ENCODE measurements at regions not wholly inside any gene's neighbourhood (a gene's known extent, or its start where the extent isn't known, plus 50 kb on each side); places are given as distances from the start of the nearest gene placed in this dataset.
"Not testable (repeated sequence)": the region's sequence is repeated elsewhere in the genome, so short reads cannot be mapped to it uniquely, and the experiment has no call there.

GRCh38 chr15:47116698-47117097 lies 600.6 kb upstream of the SEMA6D start:
- H3K27me3 ChIP-seq (ENCODE audit: control insufficient read depth, insufficient read depth, low read length), result no peaks in the 10 kb centered on the region
- no peaks in the 10 kb centered on the region for H3K36me3 ChIP-seq (ENCODE audit: control insufficient read depth, insufficient read depth, low read length)
- no peak overlapping the region for H3K4me3 ChIP-seq (ENCODE audit: low read length)
- no peaks in the 10 kb centered on the region for H3K4me1 ChIP-seq (ENCODE audit: control insufficient read depth, insufficient read depth, low read length)
- H3K27ac ChIP-seq (ENCODE audit: low read length), result no peak overlapping the region
- H3K9me3 ChIP-seq (replicated peaks; ENCODE audit: control insufficient read depth, low read depth, low read length), result no peaks in the 10 kb centered on the region
- WGBS (ENCODE audit: insufficient coverage), result no CpG with 5 or more reads among the region's 2 CpGs
- DNase-seq, result no peak

GRCh38 chr15:47119349-47119748 lies 598.0 kb upstream of the SEMA6D start:
- Histone ChIP-seq H3K4me3 (ENCODE audit: low read length) (no peak overlapping the region), H3K27ac (ENCODE audit: low read length) (no peak overlapping the region), H3K4me1 (ENCODE audit: control insufficient read depth, insufficient read depth, low read length) (no peaks in the 10 kb centered on the region), H3K36me3 (ENCODE audit: control insufficient read depth, insufficient read depth, low read length) (no peaks in the 10 kb centered on the region), H3K9me3 (replicated peaks; ENCODE audit: control insufficient read depth, low read depth, low read length) (no peaks in the 10 kb centered on the region), H3K27me3 (ENCODE audit: control insufficient read depth, insufficient read depth, low read length) (no peaks in the 10 kb centered on the region)
- DNase-seq, result no peak

DNA sequence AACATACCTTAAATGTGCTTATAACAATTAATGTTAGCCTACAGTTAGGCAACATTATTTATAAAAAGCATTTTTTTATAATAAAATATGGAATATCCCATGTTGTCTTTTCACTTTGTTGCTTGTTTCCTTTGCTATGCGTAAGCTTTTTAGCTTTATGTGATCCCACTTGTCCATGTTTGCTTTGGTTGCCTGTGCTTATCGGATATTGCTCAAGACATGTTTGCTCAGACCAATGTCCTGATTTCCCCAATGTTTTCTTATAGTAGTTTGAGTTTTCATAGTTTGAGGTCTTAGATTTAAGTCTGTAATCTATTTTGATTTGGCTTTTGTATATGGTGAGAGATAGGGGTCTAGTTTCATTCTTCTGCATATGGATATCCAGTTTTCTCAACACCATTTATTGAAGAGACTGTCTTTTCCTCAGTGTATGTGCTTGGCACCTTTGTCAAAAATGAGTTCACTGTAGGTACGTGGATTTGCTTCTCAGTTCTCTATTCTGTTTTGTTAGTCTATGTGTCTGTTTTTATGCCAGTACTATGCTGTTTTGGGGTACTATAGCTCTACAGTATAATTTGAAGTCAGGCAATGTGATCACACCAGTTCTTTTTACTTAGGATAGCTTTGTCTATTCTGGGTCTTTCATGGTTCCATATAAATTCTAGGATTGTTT lies 592.7 kb upstream of the SEMA6D start:
- H3K27me3 ChIP-seq (ENCODE audit: control insufficient read depth, insufficient read depth, low read length), result no peaks in the 10 kb centered on the region
- H3K27ac ChIP-seq (ENCODE audit: low read length), result no peak overlapping the region
- H3K9me3 ChIP-seq (replicated peaks; ENCODE audit: control insufficient read depth, low read depth, low read length), result no peaks in the 10 kb centered on the region
- no peak for DNase-seq
- WGBS (ENCODE audit: insufficient coverage), result no CpG with 5 or more reads among the region's 3 CpGs
- no peak overlapping the region for H3K4me3 ChIP-seq (ENCODE audit: low read length)
- no peaks in the 10 kb centered on the region for H3K4me1 ChIP-seq (ENCODE audit: control insufficient read depth, insufficient read depth, low read length)
- no peaks in the 10 kb centered on the region for H3K36me3 ChIP-seq (ENCODE audit: control insufficient read depth, insufficient read depth, low read length)

DNA sequence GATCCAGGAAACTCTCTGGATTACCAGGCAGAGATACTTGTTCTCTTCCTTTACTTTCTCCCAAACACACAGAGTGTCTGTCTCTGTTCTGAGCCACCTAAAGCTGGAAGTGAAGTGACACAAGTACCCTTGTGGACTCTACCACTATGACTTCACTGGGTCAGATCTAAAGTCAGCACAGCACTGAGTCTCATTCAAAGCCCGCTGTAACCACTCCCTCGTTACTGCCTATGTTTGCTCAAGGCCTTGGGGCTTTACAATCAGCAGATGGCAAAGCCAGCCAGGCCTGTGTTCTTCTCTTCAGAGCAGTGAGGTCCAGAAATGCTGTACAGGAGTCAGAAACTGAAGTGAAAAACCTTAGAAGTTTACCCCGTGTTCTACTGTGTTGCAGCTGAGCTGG lies 588.3 kb upstream of the SEMA6D start:
- Histone ChIP-seq H3K9me3 (replicated peaks; ENCODE audit: control insufficient read depth, low read depth, low read length) (no peaks in the 10 kb centered on the region), H3K27me3 (ENCODE audit: control insufficient read depth, insufficient read depth, low read length) (no peaks in the 10 kb centered on the region), H3K4me1 (ENCODE audit: control insufficient read depth, insufficient read depth, low read length) (no peaks in the 10 kb centered on the region), H3K27ac (ENCODE audit: low read length) (no peak overlapping the region), H3K36me3 (ENCODE audit: control insufficient read depth, insufficient read depth, low read length) (no peaks in the 10 kb centered on the region), H3K4me3 (ENCODE audit: low read length) (no peak overlapping the region)
- 50% methylated on average over 3 of the region's 3 CpGs for WGBS (ENCODE audit: insufficient coverage)
- DNase-seq, result no peak

- not testable (repeated sequence) for H3K9me3 ChIP-seq (replicated peaks; ENCODE audit: control insufficient read depth, low read depth, low read length); DNase-seq; H3K27me3 ChIP-seq (ENCODE audit: control insufficient read depth, insufficient read depth, low read length); H3K4me1 ChIP-seq (ENCODE audit: control insufficient read depth, insufficient read depth, low read length); H3K27ac ChIP-seq (ENCODE audit: low read length); H3K36me3 ChIP-seq (ENCODE audit: control insufficient read depth, insufficient read depth, low read length); H3K4me3 ChIP-seq (ENCODE audit: low read length)
- WGBS (ENCODE audit: insufficient coverage), result no CpG with 5 or more reads among the region's 7 CpGs
These were observed 585.9 kb upstream of the SEMA6D start for GRCh38 chr15:47131450-47131849.

- no peaks in the 10 kb centered on the region for H3K27me3 ChIP-seq (ENCODE audit: control insufficient read depth, insufficient read depth, low read length)
- H3K4me1 ChIP-seq (ENCODE audit: control insufficient read depth, insufficient read depth, low read length), result no peaks in the 10 kb centered on the region
- H3K27ac ChIP-seq (ENCODE audit: low read length), result no peak overlapping the region
- no peaks in the 10 kb centered on the region for H3K9me3 ChIP-seq (replicated peaks; ENCODE audit: control insufficient read depth, low read depth, low read length)
- WGBS (ENCODE audit: insufficient coverage), result 80% methylated on average over 1 of the region's 2 CpGs
- DNase-seq, result no peak
- H3K36me3 ChIP-seq (ENCODE audit: control insufficient read depth, insufficient read depth, low read length), result no peaks in the 10 kb centered on the region
- no peak overlapping the region for H3K4me3 ChIP-seq (ENCODE audit: low read length)
These were observed 582.0 kb upstream of the SEMA6D start for GRCh38 chr15:47135267-47135666.

GRCh38 chr15:47136236-47136635 lies 581.1 kb upstream of the SEMA6D start:
- H3K4me3 ChIP-seq (ENCODE audit: low read length), result no peak overlapping the region
- no peaks in the 10 kb centered on the region for H3K4me1 ChIP-seq (ENCODE audit: control insufficient read depth, insufficient read depth, low read length)
- no CpG with 5 or more reads among the region's 2 CpGs for WGBS (ENCODE audit: insufficient coverage)
- no peak overlapping the region for H3K27ac ChIP-seq (ENCODE audit: low read length)
- no peaks in the 10 kb centered on the region for H3K36me3 ChIP-seq (ENCODE audit: control insufficient read depth, insufficient read depth, low read length)
- no peaks in the 10 kb centered on the region for H3K27me3 ChIP-seq (ENCODE audit: control insufficient read depth, insufficient read depth, low read length)
- no peak for DNase-seq
- no peaks in the 10 kb centered on the region for H3K9me3 ChIP-seq (replicated peaks; ENCODE audit: control insufficient read depth, low read depth, low read length)

GRCh38 chr15:47139965-47140364 lies 577.3 kb upstream of the SEMA6D start:
- no peaks in the 10 kb centered on the region for H3K4me1 ChIP-seq (ENCODE audit: control insufficient read depth, insufficient read depth, low read length)
- no peak overlapping the region for H3K27ac ChIP-seq (ENCODE audit: low read length)
- H3K4me3 ChIP-seq (ENCODE audit: low read length), result no peak overlapping the region
- H3K27me3 ChIP-seq (ENCODE audit: control insufficient read depth, insufficient read depth, low read length), result no peaks in the 10 kb centered on the region
- H3K36me3 ChIP-seq (ENCODE audit: control insufficient read depth, insufficient read depth, low read length), result no peaks in the 10 kb centered on the region
- DNase-seq, result no peak
- whole genome bisulfite sequencing (ENCODE audit: insufficient coverage), result no CpG with 5 or more reads among the region's 2 CpGs
- H3K9me3 ChIP-seq (replicated peaks; ENCODE audit: control insufficient read depth, low read depth, low read length), result no peaks in the 10 kb centered on the region

DNA sequence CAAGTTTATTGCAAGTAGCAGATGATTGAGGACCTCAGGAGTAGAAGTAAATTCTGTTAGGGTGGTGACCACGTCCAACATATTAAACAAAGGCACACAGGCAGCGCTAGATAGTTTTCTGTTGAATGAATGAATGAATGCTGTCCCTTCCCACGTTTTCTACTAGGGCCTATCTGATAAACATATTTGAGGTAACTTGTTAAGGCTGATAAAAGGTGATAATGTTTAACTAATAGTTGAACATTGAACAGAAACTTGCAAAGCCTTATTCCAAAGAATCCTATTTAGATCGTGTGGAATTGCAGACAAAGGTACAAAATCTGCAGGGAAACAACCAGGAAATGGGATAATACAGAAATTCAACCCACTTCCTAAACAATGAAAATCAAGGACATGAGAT lies 559.5 kb upstream of the SEMA6D start:
- peaks cover 2% of the 10 kb centered on the region for H3K9me3 ChIP-seq (replicated peaks; ENCODE audit: control insufficient read depth, low read depth, low read length)
- DNase-seq, result no peak
- no peaks in the 10 kb centered on the region for H3K27me3 ChIP-seq (ENCODE audit: control insufficient read depth, insufficient read depth, low read length)
- H3K4me3 ChIP-seq (ENCODE audit: low read length), result no peak overlapping the region
- H3K36me3 ChIP-seq (ENCODE audit: control insufficient read depth, insufficient read depth, low read length), result no peaks in the 10 kb centered on the region
- 100% methylated on average over 2 of the region's 4 CpGs for WGBS (ENCODE audit: insufficient coverage)
- no peaks in the 10 kb centered on the region for H3K4me1 ChIP-seq (ENCODE audit: control insufficient read depth, insufficient read depth, low read length)
- no peak overlapping the region for H3K27ac ChIP-seq (ENCODE audit: low read length)

GRCh38 chr15:47158573-47158972 lies 558.7 kb upstream of the SEMA6D start:
- no peak overlapping the region for H3K4me3 ChIP-seq (ENCODE audit: low read length)
- H3K4me1 ChIP-seq (ENCODE audit: control insufficient read depth, insufficient read depth, low read length), result no peaks in the 10 kb centered on the region
- peaks cover 2% of the 10 kb centered on the region for H3K9me3 ChIP-seq (replicated peaks; ENCODE audit: control insufficient read depth, low read depth, low read length)
- no peaks in the 10 kb centered on the region for H3K36me3 ChIP-seq (ENCODE audit: control insufficient read depth, insufficient read depth, low read length)
- no peaks in the 10 kb centered on the region for H3K27me3 ChIP-seq (ENCODE audit: control insufficient read depth, insufficient read depth, low read length)
- no peak for DNase-seq
- 60% methylated on average over 1 of the region's 2 CpGs for WGBS (ENCODE audit: insufficient coverage)
- H3K27ac ChIP-seq (ENCODE audit: low read length), result no peak overlapping the region

GRCh38 chr15:47177177-47177576 lies 540.1 kb upstream of the SEMA6D start:
- Histone ChIP-seq H3K36me3 (ENCODE audit: control insufficient read depth, insufficient read depth, low read length) (no peaks in the 10 kb centered on the region), H3K9me3 (replicated peaks; ENCODE audit: control insufficient read depth, low read depth, low read length) (no peaks in the 10 kb centered on the region), H3K4me3 (ENCODE audit: low read length) (no peak overlapping the region), H3K27ac (ENCODE audit: low read length) (no peak overlapping the region), H3K4me1 (ENCODE audit: control insufficient read depth, insufficient read depth, low read length) (no peaks in the 10 kb centered on the region), H3K27me3 (ENCODE audit: control insufficient read depth, insufficient read depth, low read length) (peaks cover 3% of the 10 kb centered on the region)
- DNase-seq, result peak; percentile 25
- 92% methylated on average over 2 of the region's 3 CpGs for WGBS (ENCODE audit: insufficient coverage)

All from muscle of leg (tissue), 3 donors.